Suppressor macrophage treated with lipopolysaccharide for 4 hours (primary cell): ENCODE measurements at regions not wholly inside any gene's neighbourhood (a gene's known extent, or its start where the extent isn't known, plus 50 kb on each side); places are given as distances from the start of the nearest gene placed in this dataset.

Source experiments
- DNase-seq: peaks from one replicate; pipeline ENCODE4 v3.0.0-alpha.2; 2020

DNA sequence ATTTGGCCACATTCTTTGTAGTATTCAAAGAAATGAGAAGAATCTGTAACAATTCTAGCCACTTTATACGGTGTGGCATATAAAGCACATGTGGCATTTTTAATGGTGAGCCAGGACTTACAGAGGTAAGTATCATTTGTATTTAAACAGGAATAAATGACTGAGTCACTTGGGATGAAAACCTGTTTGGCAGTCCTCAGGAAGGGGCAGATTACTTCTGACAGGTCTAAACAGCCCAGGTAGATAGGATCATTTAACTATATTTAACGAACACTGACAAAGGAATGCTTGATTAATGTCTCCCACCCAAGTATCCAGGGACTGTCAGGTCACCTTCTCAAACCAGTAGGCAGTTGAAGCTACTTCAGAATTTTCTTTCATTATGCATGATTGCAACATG, 241.5 kb upstream of the SATB1 start:
- no peak for DNase-seq

DNA sequence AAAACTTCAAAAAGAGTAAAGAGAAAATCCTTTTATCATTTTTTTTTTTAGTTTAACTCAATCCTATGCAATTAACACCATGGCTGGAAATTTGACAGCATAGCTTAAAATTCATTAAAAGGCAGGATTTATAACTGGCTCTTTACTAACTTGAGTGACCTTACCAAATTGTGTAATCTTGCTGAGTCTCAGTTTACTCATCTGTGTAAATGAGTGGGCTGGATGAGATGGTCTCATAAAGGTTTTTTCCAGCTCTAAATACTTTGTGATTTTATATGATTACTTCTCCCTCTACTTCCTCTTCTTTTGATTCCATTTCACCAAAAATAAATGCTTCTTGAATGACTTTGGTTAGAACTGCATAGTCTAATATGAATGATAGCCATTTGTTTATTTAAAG, 234.9 kb upstream of the SATB1 start:
- peak; percentile 78 for DNase-seq

DNA sequence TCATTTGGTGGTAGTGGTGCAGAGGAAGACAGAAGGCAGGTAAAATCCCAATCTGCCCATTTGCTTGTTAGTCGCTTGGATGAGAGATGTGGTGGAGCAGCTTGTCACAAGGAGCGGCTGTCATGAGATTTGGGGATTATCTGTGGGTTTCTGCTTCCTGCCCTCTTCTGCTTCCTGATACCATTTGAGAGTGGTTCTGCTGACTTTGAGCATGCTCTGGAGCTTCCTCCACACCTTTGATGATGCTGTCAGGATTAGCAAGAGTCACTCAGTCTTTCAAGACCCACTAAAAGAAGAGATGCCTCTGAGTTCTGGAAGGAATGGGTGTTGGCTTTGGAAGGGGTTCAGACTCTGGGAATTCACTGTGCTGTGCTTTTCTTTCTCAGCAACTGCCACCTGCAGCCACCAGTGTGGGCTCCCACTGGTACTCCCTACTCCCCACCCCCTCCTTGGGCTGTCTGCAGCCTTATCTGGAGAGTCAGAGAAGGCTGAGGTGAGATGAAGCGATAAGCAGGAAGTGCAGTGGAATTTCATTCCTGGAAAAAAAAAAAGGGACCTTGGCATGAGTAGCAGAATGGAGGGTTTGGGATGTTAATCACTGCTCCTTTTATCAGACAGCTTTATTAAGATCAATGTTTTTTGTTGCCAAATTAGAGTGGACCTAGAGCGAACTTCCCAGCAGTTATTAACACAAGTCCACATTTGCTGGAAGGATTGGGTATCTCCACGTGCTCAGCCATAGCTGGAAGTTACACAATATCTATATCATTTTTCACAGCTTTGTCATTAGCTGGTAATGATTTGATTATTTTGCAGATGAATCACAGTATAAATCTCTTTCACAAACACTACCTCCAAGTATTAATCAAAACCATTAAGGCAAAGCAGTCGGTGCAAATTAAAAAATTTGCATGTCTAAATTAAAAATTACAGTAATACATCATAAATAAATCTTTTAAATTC, 233.0 kb upstream of the SATB1 start:
- DNase-seq = no peak

DNA sequence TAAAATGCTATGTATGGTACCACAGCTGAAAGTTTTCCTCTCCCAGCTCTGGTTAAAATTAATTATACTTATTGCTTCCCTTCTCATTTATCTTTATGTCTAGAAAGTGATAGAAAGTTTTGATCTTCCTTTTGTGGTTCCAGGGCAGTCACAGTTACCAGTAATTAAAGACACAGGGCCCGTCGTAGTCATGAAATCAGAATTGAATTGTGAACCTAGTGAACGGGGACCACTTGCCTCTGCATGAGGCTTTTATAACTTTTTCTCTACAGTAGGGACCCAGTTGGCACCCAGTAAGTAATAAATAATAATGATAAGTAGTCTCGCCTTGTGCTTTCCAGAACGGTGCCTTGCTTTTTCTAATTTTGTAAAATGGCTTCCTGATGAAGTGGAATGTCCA, 231.7 kb upstream of the SATB1 start:
- no peak for DNase-seq

DNA sequence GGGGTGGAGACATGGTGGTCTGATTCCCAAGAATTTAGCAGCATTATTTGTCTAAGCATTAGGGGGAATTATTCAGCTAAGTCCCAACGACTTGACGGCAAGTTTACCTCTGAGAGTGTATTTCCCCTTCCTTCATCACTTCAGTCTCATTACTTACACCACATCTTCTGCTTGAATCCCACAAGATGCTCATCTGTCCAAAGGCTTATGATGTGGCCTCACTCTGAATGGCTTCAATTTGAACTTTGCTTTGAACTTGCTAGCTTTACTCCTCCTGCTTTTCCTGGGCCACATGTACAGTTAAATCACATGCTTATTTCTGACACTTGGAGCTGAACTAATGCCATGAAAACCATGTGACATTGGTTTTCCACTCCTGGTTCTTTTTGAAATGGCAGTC, 231.3 kb upstream of the SATB1 start:
- no peak for DNase-seq

DNA sequence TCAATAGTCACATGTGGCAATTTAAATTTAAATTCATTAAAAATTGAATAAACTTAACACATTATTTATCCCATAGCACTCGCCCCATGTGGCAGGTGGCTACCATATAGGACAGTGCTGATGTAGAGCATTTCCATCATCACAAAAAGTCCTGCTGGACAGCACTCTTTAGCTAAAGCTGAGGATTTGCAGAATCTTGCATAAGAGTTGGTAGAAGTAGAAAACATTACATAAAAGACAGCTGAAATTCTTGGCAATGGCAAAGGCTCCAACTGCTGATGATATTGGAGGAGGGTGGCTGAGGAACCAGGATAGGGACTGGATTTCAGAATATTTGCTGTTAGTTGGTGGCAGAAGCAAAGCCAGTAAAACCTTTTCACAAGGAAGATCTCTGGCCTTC, 230.7 kb upstream of the SATB1 start:
- no peak for DNase-seq

DNA sequence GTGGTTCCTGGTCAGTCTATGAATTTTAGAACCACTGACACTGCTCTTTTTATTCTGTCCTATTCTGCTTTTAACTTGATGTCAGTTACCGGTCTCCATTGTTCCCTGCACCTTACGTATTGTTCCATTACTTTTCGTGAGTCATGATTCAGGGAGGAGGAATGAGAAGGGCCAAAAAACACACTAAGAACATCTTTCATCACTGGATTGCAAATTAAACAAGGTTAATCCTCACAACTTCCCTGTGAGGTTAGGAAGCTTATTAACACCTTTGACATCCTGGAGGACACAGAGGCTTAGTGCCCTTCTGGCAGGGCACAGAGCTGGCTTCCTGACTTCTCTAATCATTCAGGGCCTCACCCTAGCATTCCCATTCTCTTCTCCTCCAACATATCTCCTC, 227.6 kb upstream of the SATB1 start:
- DNase-seq = no peak

DNA sequence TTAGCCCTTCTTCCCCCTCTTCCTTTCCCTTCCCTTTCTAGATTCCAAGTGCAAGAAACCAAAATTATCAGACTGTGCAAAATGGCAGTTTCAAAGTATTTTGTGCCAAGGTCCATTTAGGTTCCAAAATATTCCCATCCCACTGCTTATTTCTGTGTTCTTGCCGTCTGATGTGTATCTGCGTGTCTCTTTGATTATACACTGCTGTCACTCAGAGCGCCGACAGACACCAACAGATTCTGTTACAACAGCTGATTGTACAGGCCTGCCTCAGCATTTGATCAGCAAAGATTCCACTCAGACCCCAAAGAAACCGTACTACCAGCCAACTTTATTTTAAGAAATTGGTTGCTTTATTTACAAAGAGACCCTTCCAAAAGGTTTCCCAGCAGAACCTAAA, 225.6 kb upstream of the SATB1 start:
- DNase-seq = no peak

DNA sequence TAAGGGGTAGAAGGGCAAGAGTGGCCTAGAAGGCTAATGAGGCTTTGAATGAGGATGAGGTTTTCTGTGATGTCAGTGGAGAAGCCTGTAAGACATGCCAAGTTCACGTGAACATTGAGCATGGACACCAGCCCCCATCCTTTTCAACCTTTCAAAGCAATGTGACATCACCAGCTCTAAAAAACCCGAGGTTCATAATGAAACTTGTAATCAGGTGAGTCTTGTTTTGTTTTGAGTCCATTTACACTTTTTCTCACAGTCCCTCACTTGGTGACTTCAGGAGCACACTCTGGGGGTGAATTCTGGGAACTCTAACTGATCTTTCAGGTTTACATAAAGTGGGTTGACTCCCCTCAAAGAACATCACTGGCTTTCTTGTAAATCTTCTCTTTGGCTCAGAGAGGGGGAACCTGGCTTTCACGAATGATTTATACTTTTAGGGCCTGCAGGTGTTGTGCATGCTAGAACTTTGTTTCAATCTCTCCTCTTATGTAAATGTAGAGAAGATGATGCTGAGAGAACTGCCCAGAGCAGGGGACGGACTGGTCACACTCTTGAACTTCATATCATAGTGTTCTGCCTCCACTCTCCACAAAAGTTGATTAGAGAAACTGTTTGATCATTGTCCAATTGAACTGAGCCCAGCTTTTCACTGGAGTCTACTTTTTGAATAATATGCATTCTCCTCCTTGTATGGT, 224.7 kb upstream of the SATB1 start:
- DNase-seq = no peak

DNA sequence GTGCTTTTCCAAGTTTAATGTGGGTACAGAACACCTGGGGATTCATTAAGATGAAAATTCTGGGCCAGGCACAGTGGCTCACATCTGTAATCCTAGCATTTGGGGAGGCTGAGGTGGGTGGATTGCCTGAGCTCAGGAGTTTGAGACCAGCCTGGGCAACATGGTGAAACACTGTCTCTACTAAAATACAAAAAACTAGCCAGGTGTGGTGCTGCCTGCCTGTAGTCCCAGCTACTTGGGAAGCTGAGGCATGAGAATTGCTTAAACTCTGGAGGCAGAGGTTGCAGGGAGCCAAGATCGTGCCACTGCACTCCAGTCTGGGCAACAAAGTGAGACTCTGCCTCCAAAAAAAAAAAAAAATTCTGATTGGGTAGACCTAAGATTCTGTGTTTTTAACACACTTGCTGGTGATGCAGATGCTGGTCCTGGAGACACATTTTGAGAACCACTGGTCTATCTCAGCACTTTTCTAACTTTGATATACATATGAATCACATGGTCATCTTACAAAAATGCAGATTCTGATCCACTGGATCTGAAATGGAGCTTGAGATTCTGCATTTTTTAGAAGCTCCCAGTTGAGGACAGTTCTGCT, 223.8 kb upstream of the SATB1 start:
- DNase-seq = no peak

DNA sequence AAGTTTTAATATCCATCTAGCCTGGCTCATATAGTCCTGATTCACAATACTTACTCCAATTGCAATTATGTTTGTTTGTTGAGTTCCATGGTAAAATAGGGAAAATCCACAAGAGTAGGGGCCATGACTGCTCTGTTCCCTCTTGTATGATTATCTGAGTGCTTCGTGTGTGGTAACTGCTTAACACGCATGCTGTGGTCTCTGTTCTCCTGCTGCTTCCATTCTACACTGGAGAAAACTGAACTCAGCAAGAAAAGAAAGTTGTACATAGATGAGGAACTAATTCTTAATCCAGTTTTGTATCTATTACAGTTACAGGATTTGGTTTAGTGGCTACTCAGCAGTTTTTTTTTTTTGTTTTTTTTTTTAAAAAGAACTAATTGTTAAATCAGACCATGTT, 223.0 kb upstream of the SATB1 start:
- DNase-seq = peak; percentile 66

DNA sequence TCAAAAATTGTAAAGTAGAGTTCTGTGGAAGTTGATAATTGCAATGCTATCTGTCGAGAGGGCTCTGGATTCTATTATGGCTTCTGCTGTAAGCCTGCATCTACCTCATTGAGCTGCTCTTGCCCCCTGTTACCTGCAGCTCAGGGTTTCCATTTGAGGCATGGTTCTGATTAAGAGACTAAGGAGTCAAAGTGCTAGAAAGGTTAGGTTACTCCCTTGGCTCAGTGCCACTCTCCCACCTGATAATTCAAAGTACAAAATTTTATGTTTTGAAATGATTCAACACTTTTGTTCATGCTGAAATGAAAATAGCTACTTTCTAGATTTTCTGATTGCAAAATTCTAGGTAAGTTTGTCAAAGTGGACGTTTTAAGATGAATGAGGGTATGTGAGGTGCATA, 220.5 kb upstream of the SATB1 start:
- DNase-seq = no peak

DNA sequence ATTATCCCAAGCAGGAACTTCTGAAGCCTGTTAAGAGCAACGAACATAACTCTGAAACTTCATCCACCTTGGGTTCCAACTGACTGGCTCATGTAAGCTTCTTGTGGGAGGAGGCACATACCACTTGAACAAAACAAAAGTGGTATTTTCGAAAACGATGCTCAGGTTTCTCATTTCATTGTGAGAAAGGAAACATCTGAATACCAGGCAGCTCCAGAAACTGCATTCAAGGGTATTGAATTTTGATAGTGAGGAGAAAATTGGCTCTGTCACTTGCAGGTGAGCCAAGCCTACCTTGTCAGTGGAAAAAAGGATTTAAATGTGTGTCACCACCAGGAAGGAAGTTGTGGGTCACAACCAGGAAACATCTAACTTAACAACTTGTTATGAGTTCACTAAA, 218.1 kb upstream of the SATB1 start:
- no peak for DNase-seq

DNA sequence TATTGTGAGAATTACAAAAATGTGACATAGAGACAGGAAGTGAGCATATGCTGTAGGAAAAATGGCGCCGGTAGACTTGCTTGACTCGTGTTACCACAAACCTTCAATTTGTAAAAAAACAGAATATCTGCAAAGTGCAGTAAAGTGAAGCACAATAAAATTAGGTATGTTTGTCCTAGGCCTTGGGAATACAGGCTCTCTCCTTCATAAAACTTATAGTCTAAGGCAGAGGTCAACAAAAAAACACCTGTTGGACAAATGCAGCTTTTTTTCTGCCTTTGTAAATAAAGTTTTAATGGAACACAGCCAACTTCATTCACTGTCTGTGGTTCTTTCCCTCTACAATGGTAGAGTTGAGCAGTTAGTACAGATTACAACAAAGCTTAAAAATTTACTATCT, 216.8 kb upstream of the SATB1 start:
- DNase-seq = no peak

DNA sequence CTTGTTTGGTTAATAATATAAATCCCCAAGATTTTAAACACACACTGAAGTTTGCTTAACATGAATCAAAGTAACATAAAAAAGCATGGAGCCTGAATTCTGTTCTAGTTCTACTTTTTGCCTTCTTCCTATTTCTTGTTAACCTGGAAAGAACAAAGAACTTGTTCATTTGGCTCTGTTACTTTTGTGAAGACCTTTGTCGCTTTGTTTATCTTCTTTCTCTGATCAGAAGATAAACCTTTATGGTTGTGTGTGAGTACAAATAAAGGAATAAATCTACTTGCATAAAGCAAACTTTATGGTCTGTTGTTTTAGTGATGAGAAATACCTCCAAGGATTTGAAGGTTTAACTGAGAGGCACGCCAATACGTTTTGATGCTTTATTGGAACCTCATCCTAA, 210.1 kb upstream of the SATB1 start:
- no peak for DNase-seq

DNA sequence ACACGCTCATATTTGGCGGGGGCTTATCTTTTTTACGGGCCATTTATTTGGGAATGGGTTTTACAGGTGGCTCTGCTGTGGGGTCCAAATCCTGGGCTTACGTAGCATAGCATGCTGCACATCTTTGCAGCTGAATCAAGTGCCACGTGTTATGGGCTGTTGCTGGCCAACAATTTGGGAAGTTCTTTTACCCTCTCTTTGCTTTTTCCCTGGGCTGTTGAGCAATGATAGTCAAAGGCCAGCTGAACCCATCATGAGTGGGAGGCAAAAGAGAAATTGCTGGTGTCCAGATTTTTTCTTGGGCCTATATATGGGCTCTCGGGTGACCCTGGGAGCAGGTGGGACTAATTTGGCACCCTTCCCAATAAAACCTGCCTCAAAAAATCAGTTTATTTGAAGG, 209.3 kb upstream of the SATB1 start:
- peak; percentile 57 for DNase-seq

DNA sequence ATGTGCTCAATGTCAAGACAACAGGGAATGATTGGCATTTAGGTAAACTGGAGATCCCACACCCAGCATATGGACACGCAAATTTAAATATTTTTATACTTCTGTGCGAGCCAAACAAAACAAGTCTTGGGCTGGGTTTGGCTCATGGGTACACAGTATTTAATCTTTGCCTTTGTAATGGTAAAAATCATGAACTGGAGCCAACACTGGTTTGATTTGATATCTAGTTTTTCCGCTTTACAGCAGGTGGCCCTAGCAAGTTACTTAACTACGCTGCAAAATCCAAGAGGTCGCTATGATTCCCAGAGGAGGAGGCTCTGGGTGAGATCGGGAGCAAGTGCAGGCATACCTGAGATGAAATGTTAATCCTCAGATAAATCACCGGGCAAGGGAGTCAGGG, 207.9 kb upstream of the SATB1 start:
- no peak for DNase-seq

DNA sequence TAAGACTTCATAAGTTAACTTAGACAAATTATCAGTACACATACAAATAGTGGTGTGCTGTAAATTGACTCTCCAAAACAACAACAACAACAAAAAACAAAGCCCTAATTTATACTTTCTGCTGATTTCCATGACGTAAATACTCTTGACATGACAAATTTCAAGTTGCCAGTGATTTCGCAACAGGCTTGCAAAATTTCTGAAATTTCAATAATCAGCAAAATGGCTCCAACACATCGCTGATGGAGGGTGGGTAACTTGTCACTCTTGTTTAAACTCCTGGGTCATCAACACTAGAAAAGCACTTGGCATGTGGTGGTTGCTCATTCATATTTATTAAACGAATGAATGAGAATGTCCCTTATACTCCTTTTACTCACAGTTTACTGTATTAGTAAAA, 205.2 kb upstream of the SATB1 start:
- DNase-seq = peak; percentile 74

DNA sequence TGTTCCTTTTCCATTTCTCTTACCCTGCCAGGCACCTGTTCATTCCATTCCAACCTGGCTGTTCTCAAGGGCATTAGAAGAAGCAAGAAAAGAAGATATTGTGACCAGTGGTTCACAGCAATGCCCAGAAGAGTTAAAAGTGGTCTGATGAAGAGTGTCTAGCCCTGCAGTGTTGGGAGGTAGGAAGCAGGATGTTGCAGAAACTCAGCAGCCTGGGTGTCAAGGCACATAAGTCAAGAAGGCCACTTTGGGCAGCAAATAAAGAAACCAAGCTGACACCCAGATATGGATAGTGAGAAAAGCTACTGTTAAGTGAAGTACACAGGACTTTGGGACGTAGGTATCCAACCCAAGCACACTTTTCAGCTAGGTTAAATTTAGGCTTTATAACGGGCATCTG, 199.9 kb upstream of the SATB1 start:
- no peak for DNase-seq

DNA sequence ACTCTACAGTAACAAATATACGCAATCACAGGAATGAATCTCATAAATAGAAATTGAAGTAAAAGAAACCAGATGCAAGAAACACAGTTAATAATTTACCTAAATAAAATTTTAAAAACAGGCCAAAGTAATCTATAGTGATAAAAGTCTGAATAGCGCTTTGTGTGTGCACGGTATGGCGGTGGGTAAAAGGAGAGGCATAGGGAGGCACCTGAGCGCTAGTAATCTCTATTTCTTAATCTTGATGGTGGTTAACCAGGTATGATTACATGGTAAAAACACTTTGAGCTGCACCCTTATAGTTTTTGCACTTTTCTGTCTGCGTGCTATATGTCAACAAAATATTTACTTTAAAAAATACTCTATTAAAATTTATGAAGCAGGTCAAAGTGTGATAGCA, 198.1 kb upstream of the SATB1 start:
- no peak for DNase-seq

DNA sequence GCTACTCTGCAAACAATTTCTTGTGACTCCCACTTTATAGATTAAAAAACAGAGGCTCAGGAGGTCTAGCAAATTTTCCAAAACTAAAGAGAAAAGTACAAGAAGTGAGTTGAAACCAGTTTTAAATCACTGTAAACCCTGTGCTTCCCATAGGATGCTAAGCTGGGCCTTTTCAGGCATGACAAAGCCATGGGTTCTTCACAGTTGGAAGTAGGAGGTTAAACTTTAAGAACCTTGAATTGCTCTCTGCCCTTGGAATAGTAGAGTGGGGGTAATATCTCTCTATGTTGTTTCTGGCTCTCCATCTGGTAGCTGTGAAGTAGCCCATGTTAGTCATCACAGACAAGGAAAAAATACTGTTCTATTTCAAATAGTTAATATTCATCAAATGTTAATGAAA, 193.6 kb upstream of the SATB1 start:
- DNase-seq = no peak

DNA sequence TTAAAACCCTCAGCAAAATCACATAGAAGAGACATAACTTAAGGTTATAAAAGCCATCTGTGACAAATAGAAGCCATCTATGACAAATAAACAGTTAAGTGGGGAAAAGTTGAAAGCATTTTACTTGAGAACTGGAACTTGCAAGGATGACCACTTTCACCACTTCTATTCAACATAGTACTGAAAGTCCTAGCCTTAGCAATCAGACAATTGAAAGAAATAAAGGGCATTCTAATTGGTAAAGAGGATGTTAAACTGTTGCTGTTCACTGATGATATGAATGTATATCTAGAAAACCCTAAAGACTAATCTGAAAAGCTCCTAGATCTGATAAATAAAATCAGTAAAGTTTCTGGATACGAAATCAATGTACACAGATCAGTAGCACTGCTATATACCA, 186.9 kb upstream of the SATB1 start:
- DNase-seq = no peak

DNA sequence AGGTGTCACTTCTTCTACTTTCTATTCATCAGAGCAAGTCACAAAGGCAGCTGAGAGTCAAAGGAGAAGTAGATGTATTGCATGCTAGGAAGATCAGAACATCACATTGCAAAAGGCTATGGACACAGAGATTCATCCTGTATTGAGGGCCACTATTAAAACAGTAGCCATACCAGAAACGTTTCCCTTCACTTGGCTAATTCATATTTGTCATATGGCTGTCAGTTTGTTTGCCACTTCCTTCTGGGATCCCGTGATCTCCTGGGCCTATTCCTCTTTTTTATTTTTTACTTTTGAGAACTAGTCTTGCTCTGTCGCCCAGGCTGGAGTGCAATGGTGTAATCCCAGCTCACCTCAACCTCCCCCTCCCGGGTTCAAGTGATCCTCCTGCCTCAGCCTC, 184.0 kb upstream of the SATB1 start:
- DNase-seq = peak; percentile 49

DNA sequence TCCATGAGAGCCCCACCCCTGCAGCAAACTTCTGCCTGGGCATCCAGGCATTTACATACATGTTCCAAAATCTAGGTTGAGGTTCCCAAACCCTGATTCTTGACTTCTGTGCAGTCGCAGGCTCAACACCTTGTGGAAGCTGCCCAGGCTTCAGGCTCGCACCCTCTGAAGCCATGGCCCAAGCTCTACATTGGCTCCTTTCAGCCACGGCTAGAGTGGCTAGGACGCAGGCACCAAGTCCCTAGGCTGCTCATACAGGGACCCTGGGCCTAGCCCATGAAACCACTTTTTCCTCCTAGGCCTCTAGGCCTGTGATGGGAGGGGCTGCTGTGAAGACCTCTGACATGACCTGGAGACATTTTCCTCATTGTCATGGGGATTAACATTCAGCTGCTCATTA, 172.8 kb upstream of the SATB1 start:
- no peak for DNase-seq
